C4-2B (cell line): ENCODE measurements at regions not wholly inside any gene's neighbourhood (a gene's known extent, or its start where the extent isn't known, plus 50 kb on each side); places are given as distances from the start of the nearest gene placed in this dataset.

ENCODE experiments used
- H3K27ac ChIP-seq: fragments of 450-650 bp; 2 replicates; pipeline ENCODE4 v1.5.1; 2017
- ZFX ChIP-seq: fragments of 450-650 bp; IDR thresholded peaks from 2 replicates; pipeline ENCODE4 v1.6.1; 2017
- TF ChIP-seq, protein P1 (sequence below): fragments of 450-650 bp; conservative IDR thresholded peaks from 2 replicates; pipeline ENCODE4 v1.5.1; 2017; ENCODE audit warnings: mild to moderate bottlenecking

DNA sequence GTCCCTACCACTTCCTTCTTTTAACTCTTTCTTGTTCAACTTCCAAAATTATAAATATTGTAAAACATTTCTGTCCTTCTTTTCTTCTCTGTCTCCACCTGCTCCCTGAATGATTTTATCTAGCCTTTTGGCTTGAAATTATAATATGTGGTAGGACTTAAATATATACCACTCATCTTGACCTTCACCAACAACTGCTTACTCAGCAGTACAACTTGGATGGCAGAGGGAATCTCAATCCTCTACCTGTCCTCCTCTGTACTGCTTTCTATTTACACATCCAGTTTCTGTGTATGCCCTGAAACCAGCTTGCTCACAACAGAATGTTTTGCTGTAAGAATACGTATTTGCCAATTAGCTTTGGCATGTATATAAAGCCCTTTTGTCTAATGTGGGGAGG lies 1392.5 kb downstream of the EPHA7 start:
- H3K27ac ChIP-seq: no peak overlapping the region
- TF ChIP-seq ZFX: no peak
- TF ChIP-seq, protein P1, sequence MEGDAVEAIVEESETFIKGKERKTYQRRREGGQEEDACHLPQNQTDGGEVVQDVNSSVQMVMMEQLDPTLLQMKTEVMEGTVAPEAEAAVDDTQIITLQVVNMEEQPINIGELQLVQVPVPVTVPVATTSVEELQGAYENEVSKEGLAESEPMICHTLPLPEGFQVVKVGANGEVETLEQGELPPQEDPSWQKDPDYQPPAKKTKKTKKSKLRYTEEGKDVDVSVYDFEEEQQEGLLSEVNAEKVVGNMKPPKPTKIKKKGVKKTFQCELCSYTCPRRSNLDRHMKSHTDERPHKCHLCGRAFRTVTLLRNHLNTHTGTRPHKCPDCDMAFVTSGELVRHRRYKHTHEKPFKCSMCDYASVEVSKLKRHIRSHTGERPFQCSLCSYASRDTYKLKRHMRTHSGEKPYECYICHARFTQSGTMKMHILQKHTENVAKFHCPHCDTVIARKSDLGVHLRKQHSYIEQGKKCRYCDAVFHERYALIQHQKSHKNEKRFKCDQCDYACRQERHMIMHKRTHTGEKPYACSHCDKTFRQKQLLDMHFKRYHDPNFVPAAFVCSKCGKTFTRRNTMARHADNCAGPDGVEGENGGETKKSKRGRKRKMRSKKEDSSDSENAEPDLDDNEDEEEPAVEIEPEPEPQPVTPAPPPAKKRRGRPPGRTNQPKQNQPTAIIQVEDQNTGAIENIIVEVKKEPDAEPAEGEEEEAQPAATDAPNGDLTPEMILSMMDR: no peak

DNA sequence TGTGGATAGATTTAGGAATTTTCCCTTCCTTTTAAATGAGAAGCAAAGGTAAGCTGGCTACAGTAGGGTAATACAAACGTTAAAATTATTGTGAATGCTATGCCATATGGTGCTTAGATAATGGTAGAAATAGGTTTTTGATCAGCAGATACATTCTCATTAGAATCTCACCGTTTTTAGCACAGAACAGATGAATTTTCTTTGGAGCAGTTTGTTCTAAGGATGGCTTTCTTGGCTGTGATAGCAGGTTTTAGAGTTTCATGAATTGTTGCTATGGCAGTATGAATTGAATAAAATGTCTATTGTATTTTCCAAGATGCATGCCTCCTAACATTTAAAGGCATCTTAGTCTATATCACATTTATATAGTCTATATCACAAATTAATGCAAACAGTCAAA lies 1394.5 kb downstream of the EPHA7 start:
- no peak overlapping the region for H3K27ac ChIP-seq
- TF ChIP-seq, protein P1: no peak
- no peak for TF ChIP-seq ZFX

DNA sequence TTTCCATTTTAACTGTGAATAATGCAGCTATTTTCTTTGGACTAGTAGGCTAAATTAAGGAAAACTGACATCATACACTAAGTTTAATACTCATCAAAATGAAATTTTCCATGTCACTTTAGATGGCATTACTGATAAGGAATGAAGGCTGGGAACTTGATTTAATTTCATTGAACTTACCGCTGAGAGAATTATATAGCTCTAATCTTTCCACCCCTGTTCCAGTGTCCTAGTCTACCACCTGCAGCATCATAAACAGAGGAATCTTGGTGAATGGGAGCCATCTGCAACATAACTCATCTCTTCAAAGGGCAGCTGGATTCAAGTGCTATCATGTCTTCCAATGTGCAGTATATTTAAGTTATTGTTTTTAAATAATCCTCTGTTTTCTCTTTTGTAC lies 1395.2 kb downstream of the EPHA7 start:
- H3K27ac ChIP-seq: no peak overlapping the region
- no peak for TF ChIP-seq ZFX
- TF ChIP-seq, protein P1: no peak

DNA sequence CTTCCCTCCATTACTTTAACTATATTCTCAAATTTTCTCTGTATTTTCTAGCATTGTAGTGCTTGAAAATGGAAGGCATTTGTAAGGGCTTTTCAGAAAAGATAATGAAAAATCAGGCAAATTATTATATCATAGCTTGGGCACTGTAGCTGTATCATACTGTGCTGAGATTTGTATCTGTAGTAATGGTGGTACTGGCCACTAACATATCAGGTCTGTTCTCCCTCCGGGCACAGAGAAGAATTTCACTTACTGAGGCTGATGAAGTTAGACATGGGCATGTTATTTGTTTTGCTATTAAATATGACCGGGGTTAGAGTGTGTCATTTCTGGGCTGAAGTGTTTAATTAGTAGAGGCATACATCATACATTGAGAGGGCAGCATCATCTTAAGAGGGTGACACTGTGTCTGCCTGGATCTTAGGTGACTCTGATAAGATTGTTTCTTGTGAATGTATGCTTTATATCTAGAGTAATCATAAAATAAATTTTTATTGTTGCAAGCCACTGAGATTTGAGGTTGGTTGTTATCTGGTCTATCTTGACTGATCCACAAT lies 1395.9 kb downstream of the EPHA7 start:
- H3K27ac ChIP-seq: no peak overlapping the region
- TF ChIP-seq, protein P1: no peak
- TF ChIP-seq ZFX: no peak

DNA sequence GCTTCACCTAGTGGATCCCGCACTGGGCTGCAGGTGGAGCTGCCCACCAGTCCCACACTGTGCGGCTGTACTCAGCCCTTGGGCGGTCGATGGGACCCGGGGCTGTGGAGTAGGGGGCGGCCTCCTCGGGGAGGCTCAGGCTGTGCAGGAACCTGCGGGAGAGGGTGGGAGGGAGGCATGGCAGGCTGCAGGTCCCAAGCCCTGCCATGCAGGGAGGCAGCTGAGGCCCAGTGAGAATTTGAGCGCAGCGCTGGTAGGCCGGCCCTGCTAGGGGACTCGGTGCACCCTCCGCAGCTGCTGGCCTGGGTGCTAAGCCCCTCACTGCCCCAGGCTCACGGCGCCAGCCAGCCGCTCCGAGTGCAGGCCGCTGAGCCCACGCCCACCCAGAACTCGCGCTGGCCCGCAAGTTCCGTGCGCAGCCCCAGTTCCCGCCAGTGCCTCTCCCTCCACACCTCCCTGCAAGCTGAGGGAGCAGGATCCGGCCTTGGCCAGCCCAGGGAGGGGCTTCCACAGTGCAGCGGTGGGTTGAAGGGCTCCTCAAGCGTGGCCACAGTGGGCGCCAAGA lies 1407.6 kb downstream of the EPHA7 start:
- TF ChIP-seq, protein P1: no peak
- no peak for TF ChIP-seq ZFX
- no peak overlapping the region for H3K27ac ChIP-seq

DNA sequence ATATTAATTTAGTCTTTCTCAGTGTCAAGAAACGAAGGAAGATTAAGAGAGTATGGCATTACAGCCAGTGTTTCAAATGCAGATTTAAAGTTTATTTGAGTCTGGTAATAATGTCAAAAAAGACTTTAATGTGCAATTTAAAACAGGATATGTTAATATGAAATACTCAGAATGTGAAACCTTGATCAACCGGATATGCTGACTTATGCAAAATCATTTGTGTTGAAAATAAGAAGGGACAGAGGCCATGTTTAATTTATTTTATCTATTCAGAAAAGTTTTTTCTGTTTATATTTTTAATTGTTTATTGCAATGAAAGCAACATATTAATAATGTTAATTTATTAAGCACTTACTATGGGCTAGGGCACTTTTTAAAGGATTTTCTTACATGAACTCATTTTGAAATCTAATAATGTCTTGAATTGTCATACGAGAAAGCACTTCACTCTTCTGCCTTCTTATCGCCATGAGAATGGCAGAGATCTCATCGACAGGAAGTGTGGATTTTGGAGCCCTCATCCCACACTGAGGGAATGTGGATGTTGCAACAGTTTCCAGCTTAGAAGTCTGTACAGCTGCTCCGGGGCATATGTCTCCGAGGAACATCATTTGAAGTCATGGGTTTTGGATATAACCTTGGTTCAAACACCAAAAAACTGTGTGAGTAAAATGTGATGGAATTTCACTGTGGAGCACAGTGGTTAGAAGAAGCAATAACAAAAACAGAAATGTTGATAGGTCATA lies 1410.4 kb downstream of the EPHA7 start:
- no peak overlapping the region for H3K27ac ChIP-seq
- no peak for TF ChIP-seq ZFX
- TF ChIP-seq, protein P1: no peak

DNA sequence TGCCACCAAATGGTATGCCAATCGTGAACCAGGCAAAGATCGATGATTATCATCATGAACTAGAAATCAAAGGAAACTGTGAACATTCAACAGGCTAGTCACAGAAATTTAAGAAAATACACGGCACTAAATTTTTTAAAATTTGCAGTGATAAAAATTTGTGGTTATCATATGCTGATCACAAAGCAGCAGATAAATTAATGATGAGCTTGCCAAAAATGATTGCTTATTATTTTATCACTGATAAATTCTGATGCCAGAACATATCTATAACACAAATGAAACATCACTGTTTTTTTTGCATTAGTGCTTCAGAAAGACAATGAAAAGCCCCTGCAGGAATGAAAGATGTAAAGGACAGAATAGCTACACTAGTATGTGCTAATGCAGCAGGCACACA lies 1413.2 kb upstream of the MAP3K7 start:
- no peak overlapping the region for H3K27ac ChIP-seq
- no peak for TF ChIP-seq ZFX
- TF ChIP-seq, protein P1: no peak
